H9 (cell line): ENCODE measurements at regions not wholly inside any gene's neighbourhood (a gene's known extent, or its start where the extent isn't known, plus 50 kb on each side); places are given as distances from the start of the nearest gene placed in this dataset.

Source experiments
- DNase-seq: peaks from one replicate; pipeline ENCODE4 v3.0.0-alpha.2; 2017
- H2AFZ ChIP-seq: one replicate; pipeline ENCODE4 v1.6.1; 2013; ENCODE audit warnings: mild to moderate bottlenecking, low read length, control low read depth, moderate library complexity
- H2AK5ac ChIP-seq: 2 replicates; pipeline ENCODE4 v1.6.1; 2013; ENCODE audit warnings: low read length, control low read depth, mixed read lengths; ENCODE audit not compliant: insufficient read length
- H2BK120ac ChIP-seq: one replicate; pipeline ENCODE4 v1.6.1; 2013; ENCODE audit warnings: low read depth, mild to moderate bottlenecking, low read length, control low read depth, inconsistent platforms; ENCODE audit not compliant: poor library complexity, severe bottlenecking
- H2BK12ac ChIP-seq: 2 replicates; pipeline ENCODE4 v1.6.1; 2013; ENCODE audit warnings: low read length, control low read depth, mixed read lengths, low read depth; ENCODE audit not compliant: insufficient read length
- H2BK15ac ChIP-seq: 2 replicates; pipeline ENCODE4 v1.6.1; 2013; ENCODE audit warnings: low read depth, low read length, control low read depth
- H2BK20ac ChIP-seq: one replicate; pipeline ENCODE4 v1.6.1; 2013; ENCODE audit warnings: low read depth, mild to moderate bottlenecking, low read length, control low read depth, inconsistent platforms; ENCODE audit not compliant: poor library complexity, severe bottlenecking
- H2BK5ac ChIP-seq: 2 replicates; pipeline ENCODE4 v1.6.1; 2013; ENCODE audit warnings: low read length, control low read depth, mixed read lengths; ENCODE audit not compliant: insufficient read length
- H3K14ac ChIP-seq: 2 replicates; pipeline ENCODE4 v1.6.1; 2013; ENCODE audit warnings: low read length, control low read depth; ENCODE audit not compliant: insufficient read depth
- H3K18ac ChIP-seq: 2 replicates; pipeline ENCODE4 v1.6.1; 2013; ENCODE audit warnings: low read depth, mild to moderate bottlenecking, mixed read lengths, low read length, control low read depth; ENCODE audit not compliant: insufficient read length
- H3K23ac ChIP-seq: 2 replicates; pipeline ENCODE4 v1.6.1; 2013; ENCODE audit warnings: low read length, control low read depth, mixed read lengths, low read depth; ENCODE audit not compliant: insufficient read length
- H3K23me2 ChIP-seq: 2 replicates; pipeline ENCODE4 v1.6.1; 2013; ENCODE audit warnings: low read depth, mild to moderate bottlenecking, mixed read lengths, low read length, control low read depth; ENCODE audit not compliant: insufficient read length, poor library complexity, severe bottlenecking
- H3K27ac ChIP-seq: 2 replicates; pipeline ENCODE4 v1.5.1; 2013; ENCODE audit warnings: low read length, control low read depth, mixed read lengths, low read depth; ENCODE audit not compliant: insufficient read length
- H3K27me3 ChIP-seq: 2 replicates; pipeline ENCODE4 v1.6.1; 2013; ENCODE audit warnings: low read length, control low read depth, inconsistent platforms; ENCODE audit not compliant: insufficient read depth
- H3K4ac ChIP-seq: 2 replicates; pipeline ENCODE4 v1.6.1; 2013; ENCODE audit warnings: low read depth, mild to moderate bottlenecking, control low read depth, inconsistent platforms, low read length, moderate library complexity
- H3K4me1 ChIP-seq: 2 replicates; pipeline ENCODE4 v1.6.1; 2013; ENCODE audit warnings: low read length, control low read depth, inconsistent platforms; ENCODE audit not compliant: insufficient read depth
- H3K4me2 ChIP-seq: 2 replicates; pipeline ENCODE4 v1.6.1; 2013; ENCODE audit warnings: low read length, control low read depth, mixed read lengths; ENCODE audit not compliant: insufficient read length, insufficient read depth
- H3K56ac ChIP-seq: 2 replicates; pipeline ENCODE4 v1.6.1; 2013; ENCODE audit warnings: low read depth, mild to moderate bottlenecking, mixed read lengths, low read length, control low read depth; ENCODE audit not compliant: insufficient read length
- H3K79me1 ChIP-seq: 2 replicates; pipeline ENCODE4 v1.6.1; 2013; ENCODE audit warnings: low read depth, mild to moderate bottlenecking, moderate library complexity, low read length, control low read depth, inconsistent platforms; ENCODE audit not compliant: insufficient read depth, poor library complexity, severe bottlenecking
- H3K79me2 ChIP-seq: 2 replicates; pipeline ENCODE4 v1.6.1; 2013; ENCODE audit warnings: low read length, control low read depth, inconsistent platforms; ENCODE audit not compliant: insufficient read depth
- H3K9ac ChIP-seq: 2 replicates; pipeline ENCODE4 v1.6.1; 2013; ENCODE audit warnings: low read length, control low read depth, mixed read lengths; ENCODE audit not compliant: insufficient read length; ENCODE audit errors: extremely low read depth
- H3K9me3 ChIP-seq: one replicate; pipeline ENCODE4 v1.6.1; 2013; ENCODE audit warnings: low read depth, low read length, inconsistent platforms; ENCODE audit not compliant: control insufficient read depth
- H3T11ph ChIP-seq: one replicate; pipeline ENCODE4 v1.6.1; 2013; ENCODE audit warnings: mild to moderate bottlenecking, low read length, control low read depth, inconsistent platforms
- H4K20me1 ChIP-seq: one replicate; pipeline ENCODE4 v1.6.1; 2013; ENCODE audit not compliant: control insufficient read depth, insufficient read length, insufficient read depth
- H4K5ac ChIP-seq: 2 replicates; pipeline ENCODE4 v1.6.1; 2013; ENCODE audit warnings: low read depth, mild to moderate bottlenecking, mixed read lengths, low read length, control low read depth; ENCODE audit not compliant: insufficient read length
- H4K8ac ChIP-seq: replicated peaks from 2 replicates; pipeline ENCODE4 v1.6.1; 2013; ENCODE audit warnings: low read length, control low read depth, mixed read lengths, low read depth; ENCODE audit not compliant: insufficient read length
- H4K91ac ChIP-seq: 2 replicates; pipeline ENCODE4 v1.6.1; 2013; ENCODE audit warnings: low read depth, mild to moderate bottlenecking, moderate library complexity, mixed read lengths, low read length, control low read depth; ENCODE audit not compliant: insufficient read length
- H3K27ac Mint-ChIP-seq, 3 experiments: 2 replicates in 2 of 3; 3 replicates in 1 of 3; pipeline ENCODE4 v1.8.0; 2020 to 2021; ENCODE audit warnings: mixed read lengths in 3 of 3, mild to moderate bottlenecking in 1 of 3, moderate library complexity in 1 of 3
- H3K27me3 Mint-ChIP-seq: 2 replicates; pipeline ENCODE4 v1.8.0; 2021; ENCODE audit warnings: low read depth, mild to moderate bottlenecking, moderate library complexity, mixed read lengths
- H3K36me3 Mint-ChIP-seq, 3 experiments: 2 replicates in 2 of 3; 3 replicates in 1 of 3; pipeline ENCODE4 v1.8.0; 2020 to 2021; ENCODE audit warnings: low read depth in 3 of 3, mixed read lengths in 3 of 3; ENCODE audit not compliant: insufficient read depth in 1 of 3
- H3K4me1 Mint-ChIP-seq, 2 experiments: 2 replicates each; pipeline ENCODE4 v1.8.0; 2020; ENCODE audit warnings: mixed read lengths in 2 of 2
- H3K4me3 Mint-ChIP-seq, 2 experiments: 2 replicates in 1 of 2; 3 replicates in 1 of 2; pipeline ENCODE4 v1.8.0; 2020 to 2021; ENCODE audit warnings: mild to moderate bottlenecking in 2 of 2, mixed read lengths in 2 of 2, moderate library complexity in 1 of 2
- H3K9me3 Mint-ChIP-seq, 2 experiments: 2 replicates in 1 of 2; 3 replicates in 1 of 2; pipeline ENCODE4 v1.8.0; 2020; ENCODE audit warnings: mild to moderate bottlenecking in 2 of 2, mixed read lengths in 2 of 2, moderate library complexity in 1 of 2
- WGBS: extraction: QIAGEN DNeasy Blood & Tissue Kit; methylation state at CpG from one replicate; pipeline ENCODE4 v1.1.7; 2013; ENCODE audit warnings: missing lambda C conversion rate, low lambda C conversion rate, mixed read lengths; ENCODE audit not compliant: insufficient read length; ENCODE audit errors: extremely low coverage; 5-methylcytosine and 5-hydroxymethylcytosine counted together
- TF ChIP-seq, protein P1 (sequence below): fragments of 200-600 bp; sonication (generic); conservative IDR thresholded peaks from 3 replicates; pipeline ENCODE4 v1.8.0; 2021; ENCODE audit warnings: antibody characterized with exemption, mild to moderate bottlenecking

GRCh38 chr2:123912171-123912570, 112.9 kb upstream of the CNTNAP5 start:
- Histone ChIP-seq H3K14ac (no peak overlapping the region), H3K79me2 (no peaks in the 10 kb centered on the region), H4K5ac (no peak overlapping the region), H2BK5ac (no peak overlapping the region), H3K27ac (no peak overlapping the region), H2BK15ac (no peak overlapping the region), H4K8ac (no peak overlapping the region), H3K23me2 (peaks cover 3% of the 10 kb centered on the region), H3K4ac (no peak overlapping the region), H3K23ac (no peak overlapping the region), H2BK20ac (no peak overlapping the region), H3K9me3 (no peaks in the 10 kb centered on the region), H3T11ph (no peak overlapping the region), H4K91ac (no peak overlapping the region), H3K56ac (no peak overlapping the region), H2BK12ac (no peak overlapping the region), H2AK5ac (no peak overlapping the region), H3K27me3 (no peaks in the 10 kb centered on the region), H3K4me1 (no peaks in the 10 kb centered on the region; the same call in 1 of the 2 replicates), H3K9ac (no peak overlapping the region), H2AFZ (no peak overlapping the region), H3K79me1 (no peaks in the 10 kb centered on the region), H3K4me2 (no peak overlapping the region), H4K20me1 (no peaks in the 10 kb centered on the region), H2BK120ac (no peak overlapping the region), H3K18ac (no peak overlapping the region)
- Mint-ChIP-seq H3K27me3 (peaks cover 10% of the 10 kb centered on the region), H3K36me3 (no peaks in the 10 kb centered on the region), H3K27ac (no peak overlapping the region), H3K4me3 (no peak overlapping the region), H3K4me1 (peaks cover 9 to 17% of the 10 kb centered on the region in 2 experiments), H3K9me3 (no peaks in the 10 kb centered on the region)
- TF ChIP-seq, protein P1, sequence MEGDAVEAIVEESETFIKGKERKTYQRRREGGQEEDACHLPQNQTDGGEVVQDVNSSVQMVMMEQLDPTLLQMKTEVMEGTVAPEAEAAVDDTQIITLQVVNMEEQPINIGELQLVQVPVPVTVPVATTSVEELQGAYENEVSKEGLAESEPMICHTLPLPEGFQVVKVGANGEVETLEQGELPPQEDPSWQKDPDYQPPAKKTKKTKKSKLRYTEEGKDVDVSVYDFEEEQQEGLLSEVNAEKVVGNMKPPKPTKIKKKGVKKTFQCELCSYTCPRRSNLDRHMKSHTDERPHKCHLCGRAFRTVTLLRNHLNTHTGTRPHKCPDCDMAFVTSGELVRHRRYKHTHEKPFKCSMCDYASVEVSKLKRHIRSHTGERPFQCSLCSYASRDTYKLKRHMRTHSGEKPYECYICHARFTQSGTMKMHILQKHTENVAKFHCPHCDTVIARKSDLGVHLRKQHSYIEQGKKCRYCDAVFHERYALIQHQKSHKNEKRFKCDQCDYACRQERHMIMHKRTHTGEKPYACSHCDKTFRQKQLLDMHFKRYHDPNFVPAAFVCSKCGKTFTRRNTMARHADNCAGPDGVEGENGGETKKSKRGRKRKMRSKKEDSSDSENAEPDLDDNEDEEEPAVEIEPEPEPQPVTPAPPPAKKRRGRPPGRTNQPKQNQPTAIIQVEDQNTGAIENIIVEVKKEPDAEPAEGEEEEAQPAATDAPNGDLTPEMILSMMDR = no peak
- WGBS = no CpG with 5 or more reads among the region's 4 CpGs
- no peak for DNase-seq
